HG03520 (cell line): ENCODE measurements at regions not wholly inside any gene's neighbourhood (a gene's known extent, or its start where the extent isn't known, plus 50 kb on each side); places are given as distances from the start of the nearest gene placed in this dataset.

Experiments used
- ATAC-seq: cut with Tn5 transposase; IDR thresholded peaks from one replicate; pipeline ENCODE4 v1.9.1; 2021; ENCODE audit warnings: mild to moderate bottlenecking, moderate library complexity; ENCODE audit not compliant: unreplicated experiment

GRCh38 chr3:46146548-46146947 lies 61.6 kb downstream of the CCR1 start:
- no peak for ATAC-seq

- no peak for ATAC-seq
Observed at GRCh38 chr3:46146021-46146420, 62.1 kb downstream of the CCR1 start.

GRCh38 chr3:46145147-46145546 lies 63.0 kb downstream of the CCR1 start:
- ATAC-seq: no peak

GRCh38 chr3:46143951-46144473 lies 64.1 kb downstream of the CCR1 start:
- no peak for ATAC-seq

- no peak for ATAC-seq
Observed at GRCh38 chr3:46141813-46142212, 66.3 kb downstream of the CCR1 start.

GRCh38 chr3:46138581-46138980 lies 69.5 kb downstream of the CCR1 start:
- no peak for ATAC-seq

GRCh38 chr3:46135475-46135874 lies 72.6 kb downstream of the CCR1 start:
- no peak for ATAC-seq

GRCh38 chr3:46133285-46133684 lies 74.8 kb downstream of the CCR1 start:
- no peak for ATAC-seq

GRCh38 chr3:46132565-46132964 lies 75.5 kb downstream of the CCR1 start:
- no peak for ATAC-seq

GRCh38 chr3:46131884-46132450 lies 76.1 kb downstream of the CCR1 start:
- no peak for ATAC-seq

- no peak for ATAC-seq
Observed at GRCh38 chr3:46130631-46131310, 77.3 kb downstream of the CCR1 start.

- ATAC-seq: no peak
Observed at GRCh38 chr3:46129588-46130272, 78.4 kb downstream of the CCR1 start.

- ATAC-seq: no peak
Observed at GRCh38 chr3:46127503-46127902, 80.6 kb downstream of the CCR1 start.

GRCh38 chr3:46124216-46125177 lies 83.6 kb downstream of the CCR1 start:
- no peak for ATAC-seq

GRCh38 chr3:46123646-46124045 lies 84.5 kb downstream of the CCR1 start:
- no peak for ATAC-seq

GRCh38 chr3:46122091-46122490 lies 86.0 kb downstream of the CCR1 start:
- no peak for ATAC-seq

- no peak for ATAC-seq
Observed at GRCh38 chr3:46120983-46121382, 87.1 kb downstream of the CCR1 start.

- ATAC-seq: no peak
Observed at GRCh38 chr3:46119709-46120498, 88.2 kb downstream of the CCR1 start.

- no peak for ATAC-seq
Observed at GRCh38 chr3:46119253-46119652, 88.9 kb downstream of the CCR1 start.

- ATAC-seq: no peak
Observed at GRCh38 chr3:46116996-46117395, 89.7 kb upstream of the XCR1 start.
